ENCODE measurements at regions not wholly inside any gene's neighbourhood (a gene's known extent, or its start where the extent isn't known, plus 50 kb on each side); places are given as distances from the start of the nearest gene placed in this dataset.
"Not testable (repeated sequence)": the region's sequence is repeated elsewhere in the genome, so short reads cannot be mapped to it uniquely, and the experiment has no call there.

DNA sequence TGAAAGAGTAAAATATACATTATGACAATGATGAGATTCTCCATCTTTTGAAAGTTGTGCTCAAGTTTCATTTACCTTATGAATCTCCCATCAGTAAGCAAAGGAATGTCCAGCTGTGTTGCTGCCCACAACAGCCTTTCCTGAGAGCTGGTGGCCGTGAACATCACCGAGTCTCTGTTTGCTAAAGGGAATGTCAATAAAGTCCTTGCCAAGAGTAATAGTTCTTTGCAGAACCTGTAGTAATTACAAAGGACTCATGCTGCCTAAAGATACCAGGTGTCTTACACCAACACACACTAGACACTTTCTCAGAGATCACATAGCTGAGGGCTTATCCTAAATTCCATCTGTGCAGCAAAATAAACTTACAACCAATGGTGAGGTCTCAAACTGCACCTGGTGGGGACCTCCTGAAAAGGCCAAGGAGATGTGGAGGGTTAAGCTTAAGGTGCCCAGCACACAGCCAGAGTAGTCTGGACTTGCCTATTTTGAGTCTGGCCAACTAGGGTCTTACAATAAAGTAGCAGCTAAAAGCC, 111.1 kb upstream of the DAPK1 start:
- no peak for DNase-seq

DNA sequence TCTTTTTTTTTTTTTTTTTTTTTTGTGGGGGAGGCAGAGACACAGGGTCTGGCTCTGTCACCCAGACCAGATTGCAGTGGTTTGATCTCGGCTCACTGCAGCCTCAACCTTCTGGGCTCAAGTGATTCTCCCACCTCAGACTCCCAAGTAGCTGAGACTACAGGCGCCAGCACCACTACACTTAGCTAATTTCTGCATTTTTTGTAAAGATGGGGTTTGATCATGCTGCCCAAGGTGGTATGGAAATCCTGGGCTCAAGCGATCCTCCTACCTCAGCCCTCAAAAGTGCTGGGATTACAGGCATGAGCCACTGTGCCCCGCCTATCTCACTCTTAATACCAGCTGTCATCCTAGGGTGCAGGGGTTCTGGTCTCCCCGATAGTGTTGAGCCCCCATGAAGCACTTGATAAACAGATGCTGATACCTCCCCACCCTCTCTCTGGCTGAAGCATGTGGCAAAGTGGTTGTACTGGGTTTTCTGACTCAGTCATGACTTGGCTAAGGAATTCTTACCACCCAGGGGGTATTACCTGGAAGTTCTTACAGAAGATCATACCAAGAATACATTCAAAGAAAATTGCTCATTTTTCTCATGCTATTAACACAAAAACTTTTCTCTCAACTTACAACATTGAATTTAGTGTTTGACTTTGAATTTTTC, 110.2 kb upstream of the DAPK1 start:
- no peak for DNase-seq

DNA sequence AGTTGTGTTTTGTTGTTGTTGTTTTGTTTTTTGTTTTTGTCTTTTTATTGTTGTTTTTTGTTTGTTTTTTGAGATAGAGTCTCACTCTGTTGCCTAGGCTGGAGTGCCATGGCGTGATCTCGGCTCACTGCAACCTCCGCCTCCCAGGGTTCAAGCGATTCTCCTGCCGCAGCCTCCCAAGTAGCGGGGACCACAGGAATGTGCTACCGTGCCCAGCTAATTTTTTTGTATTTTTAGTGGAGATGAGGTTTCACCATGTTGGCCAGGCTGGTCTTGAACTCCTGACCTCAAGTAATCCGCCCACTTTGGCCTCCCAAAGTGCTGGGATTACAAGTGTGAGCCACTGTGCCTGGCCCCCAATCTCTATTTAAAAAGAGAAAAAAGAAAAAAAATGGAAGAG, 109.0 kb upstream of the DAPK1 start:
- DNase-seq: not testable (repeated sequence)

DNA sequence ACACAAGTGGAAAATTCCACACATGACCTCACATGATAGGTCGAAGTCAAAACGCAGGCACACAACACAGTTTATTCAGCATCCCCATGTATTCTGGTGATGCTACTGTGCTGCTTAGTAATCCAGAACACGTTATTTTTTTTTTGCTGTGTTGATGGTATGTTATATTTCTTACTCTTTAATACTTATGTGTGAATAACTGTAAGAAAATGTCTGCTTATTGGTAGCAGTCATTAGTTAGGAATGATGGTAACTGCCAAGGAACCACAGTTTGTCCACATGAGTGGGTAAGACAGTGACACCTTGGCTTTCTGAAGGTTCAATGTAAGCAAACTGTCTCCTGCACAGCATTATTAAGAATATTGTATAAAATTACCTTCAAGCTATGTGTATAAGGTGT, 107.7 kb upstream of the DAPK1 start:
- no peak for DNase-seq

DNA sequence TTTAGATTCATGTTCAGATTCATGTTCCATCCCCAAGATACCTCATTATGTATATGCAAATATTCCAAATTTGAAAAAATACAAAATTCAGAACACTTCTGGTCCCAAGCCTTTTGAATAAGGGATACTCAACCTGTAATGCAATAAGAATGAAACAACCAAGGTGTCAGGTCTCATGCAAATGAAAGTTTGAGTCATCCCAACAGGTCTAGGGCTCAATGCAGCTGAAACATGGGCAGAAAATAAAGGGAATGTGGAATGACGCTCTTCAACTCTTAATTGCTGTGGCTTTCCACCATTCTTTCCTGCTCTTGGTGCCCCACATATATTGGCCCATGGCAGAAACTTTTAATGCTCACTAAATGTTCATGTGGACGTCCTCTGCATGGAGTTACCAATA, 107.3 kb upstream of the DAPK1 start:
- DNase-seq: no peak

DNA sequence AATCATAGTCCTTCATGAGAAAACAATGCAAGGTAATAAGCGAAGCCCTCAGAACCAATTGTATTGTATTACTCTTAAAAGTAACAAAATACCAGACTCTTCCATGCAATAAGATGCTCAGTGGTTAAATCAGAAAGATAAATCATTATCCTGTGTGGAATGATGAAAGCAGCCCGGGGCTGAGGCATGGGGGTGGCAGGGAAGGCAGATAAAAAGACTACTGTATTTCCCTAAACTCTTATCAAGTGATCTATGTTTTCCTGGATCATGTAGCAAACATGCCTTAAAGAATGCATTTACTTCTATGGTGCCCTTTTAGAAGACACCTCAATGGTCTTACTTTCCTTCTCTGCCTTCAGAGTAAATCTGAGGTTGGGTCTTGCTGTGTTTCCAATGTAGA, 105.6 kb upstream of the DAPK1 start:
- DNase-seq: no peak

DNA sequence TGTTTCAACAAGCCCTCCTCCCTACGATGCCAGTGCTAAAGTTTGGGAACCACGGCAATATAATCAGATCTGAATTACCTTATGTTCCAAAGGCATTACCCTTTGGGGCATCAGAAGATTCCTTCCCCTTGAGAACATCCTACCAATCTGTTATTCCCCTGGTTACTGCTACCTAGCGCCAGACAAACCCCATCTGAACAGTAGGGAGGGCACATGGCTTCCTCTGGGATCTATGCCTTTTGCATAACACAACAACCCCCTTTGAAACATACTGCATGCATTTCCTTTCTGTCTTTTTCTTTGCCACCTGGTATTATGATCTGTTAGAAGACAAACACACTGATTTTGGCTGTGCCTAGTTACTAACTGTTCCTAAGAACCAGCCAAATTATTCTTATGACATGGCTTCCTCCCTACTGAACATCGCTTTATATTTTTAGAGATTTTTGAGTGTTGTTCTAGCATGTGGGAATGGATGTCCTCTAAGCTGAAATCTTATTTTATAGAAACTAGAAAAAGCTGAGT, 103.9 kb upstream of the DAPK1 start:
- DNase-seq: no peak

DNA sequence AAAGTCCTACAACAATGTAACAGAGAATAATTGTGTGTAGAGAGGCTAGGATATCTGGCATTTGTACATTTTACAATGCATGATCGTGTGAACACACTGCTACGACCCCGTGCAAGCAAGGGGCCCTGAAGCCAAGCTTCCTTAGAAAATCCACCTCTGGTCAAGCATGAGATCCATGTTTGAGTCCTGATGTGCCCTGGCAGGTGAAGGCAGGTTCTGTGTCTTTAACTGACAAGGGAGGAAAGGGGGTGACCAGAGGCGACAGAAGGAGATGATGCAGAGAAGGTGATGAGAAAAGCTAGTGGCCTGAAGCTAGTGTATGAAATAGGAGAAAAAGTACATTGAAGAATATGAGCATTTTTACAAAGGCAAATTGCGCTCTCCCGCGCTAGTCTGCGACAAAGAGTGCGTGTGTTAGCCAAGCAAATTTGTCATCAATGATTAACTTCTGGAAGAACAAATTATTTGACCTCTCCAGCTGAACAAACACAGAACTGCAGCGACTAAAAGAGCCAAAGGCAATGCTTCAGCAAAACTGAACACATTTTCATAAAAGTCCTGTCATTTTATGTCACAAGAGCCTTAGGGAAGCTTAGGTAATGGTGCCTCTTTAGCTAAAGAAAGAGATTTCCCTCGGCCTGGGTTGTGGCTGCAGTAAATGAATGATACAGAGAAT, 101.7 kb upstream of the DAPK1 start:
- no peak for DNase-seq

DNA sequence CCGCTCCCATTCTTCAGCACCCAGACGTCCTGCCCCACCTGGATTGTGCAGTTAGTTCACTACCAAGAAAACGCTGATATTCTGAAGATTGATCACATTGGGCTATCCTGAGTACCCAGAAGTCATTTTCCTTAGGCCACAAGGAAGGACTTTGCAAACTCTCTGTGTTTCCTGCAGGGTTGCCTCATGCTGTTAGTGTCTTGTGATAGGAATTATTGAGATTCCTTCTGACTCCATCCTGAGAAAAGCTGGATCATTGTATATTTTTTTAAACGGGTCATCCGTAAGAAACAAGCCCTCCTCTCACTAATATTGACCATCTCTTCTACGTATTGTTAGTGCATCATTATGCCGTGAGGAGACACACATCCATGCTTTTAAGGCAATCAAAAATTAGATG, 96.0 kb upstream of the DAPK1 start:
- DNase-seq: no peak

DNA sequence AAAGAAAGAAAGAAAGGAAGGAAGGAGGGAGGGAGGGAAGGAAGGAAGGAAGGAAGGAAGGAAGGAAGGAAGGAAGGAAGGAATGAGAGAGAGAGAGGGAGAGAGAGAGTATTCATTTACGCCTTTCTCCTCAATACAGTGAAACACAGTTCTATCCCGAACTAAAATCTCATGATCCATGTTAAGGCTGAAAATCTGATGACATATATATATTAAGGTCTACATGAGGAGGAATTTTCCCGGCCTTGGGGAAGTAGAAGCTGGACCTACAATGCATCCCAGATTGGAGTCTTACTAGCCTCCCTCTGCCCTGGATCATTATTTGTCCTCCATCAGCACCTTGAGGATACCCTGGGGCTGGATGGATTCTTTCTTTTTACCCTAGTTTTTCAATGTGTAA, 95.1 kb upstream of the DAPK1 start:
- DNase-seq: no peak

DNA sequence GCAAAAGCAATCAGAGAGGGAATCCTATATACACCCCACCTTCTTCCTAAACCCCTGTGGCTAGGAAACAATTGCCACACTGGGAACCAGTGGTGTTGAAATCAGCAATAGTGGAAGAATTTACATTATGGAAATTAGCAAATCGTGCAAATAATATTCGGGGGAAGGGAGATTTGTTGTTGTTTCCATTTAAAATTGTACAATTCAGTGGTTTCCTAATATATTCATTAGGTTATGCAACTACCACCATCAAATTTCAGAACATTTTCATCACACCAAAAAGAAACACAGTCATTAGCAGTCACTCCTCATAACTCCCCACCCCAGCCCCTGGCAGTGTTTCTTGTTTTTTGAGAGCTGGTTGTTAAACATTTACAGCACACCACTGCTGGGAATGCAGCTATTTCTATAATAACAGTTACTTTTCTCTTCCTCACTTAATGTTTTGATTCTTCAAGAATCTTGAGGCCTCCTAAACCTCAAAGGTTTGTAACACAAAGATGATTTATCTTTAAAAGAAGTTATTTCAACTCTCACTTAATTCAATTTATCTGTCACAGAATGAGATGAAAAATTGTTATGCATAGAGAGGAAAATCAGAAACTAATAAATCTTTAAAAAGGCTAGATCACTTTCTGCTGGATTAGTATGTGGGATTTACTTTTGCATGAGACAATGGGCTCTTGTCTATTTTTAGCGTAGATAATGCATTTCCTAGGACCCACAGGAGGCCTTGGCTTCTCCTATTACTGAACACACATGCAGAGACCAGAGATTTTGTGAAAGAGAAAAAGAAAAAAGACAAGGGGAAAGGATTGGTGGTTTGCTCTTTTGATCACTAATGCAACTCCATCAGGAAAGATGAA, 91.8 kb upstream of the DAPK1 start:
- DNase-seq: no peak

DNA sequence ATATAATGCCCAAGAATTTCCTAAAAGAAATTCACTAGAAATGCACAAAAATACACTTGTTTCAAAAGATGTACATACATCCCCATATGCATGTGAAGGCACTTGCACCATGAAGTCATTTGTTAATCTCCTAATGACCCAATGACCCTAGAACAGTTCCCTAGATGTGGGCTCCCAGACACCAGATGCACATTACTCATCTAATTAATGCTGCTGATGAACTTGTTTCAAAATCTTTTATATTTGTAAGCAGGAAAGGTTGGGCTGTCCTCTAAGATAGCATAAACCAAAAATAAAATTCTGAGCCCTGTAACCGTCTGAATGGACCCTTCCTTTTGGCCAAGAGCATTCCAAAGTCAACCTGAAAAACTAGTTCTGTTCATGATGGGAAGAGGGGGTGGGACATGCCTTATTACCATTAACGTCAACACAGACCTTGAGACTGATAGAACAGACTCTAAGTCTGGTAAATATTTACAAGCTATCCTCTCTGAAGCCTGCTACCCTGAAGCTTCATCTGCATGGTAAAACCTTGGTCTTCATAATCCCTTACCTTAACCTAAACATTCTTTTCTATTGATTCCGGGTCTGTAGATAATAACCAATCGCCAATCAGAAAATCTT, 91.0 kb upstream of the DAPK1 start:
- DNase-seq: no peak

DNA sequence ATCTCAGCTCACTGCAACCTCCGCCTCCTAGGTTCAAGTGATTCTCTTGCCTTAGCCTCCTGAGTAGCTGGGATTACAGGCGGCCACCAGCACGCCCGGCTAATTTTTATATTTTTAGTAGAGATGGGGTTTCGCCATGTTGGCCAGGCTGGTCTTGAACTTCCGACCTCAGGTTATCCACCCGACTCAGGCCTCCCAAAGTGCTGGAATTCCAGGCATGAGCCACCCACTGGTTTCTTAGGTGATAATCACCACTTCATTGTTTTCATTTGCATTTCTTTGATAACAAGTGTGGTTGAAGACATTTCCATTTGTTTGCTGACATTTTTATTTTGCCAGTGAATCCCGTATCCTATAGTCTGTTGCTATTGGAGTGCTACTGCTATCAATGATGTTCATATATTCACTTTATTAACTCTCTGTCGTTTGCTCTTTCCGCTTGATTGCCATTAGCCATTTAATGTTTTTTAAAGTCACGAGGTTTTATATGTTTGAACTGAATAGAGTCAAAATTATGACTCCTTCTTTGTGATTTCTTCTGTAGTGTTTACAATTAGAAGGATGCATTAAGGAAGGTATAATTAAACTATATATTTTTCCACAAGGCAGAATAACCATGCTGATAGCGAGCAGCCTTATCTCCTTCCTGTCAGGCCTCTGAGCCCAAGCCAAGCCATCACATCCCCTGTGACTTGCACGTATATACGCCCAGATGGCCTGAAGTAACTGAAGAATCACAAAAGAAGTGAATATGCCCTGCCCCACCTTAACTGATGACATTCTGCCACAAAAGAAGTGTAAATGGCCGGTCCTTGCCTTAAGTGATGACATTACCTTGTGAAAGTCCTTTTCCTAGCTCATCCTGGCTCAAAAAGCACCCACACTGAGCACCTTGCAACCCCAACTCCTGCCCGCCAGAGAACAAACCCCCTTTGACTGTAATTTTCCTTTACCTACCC, 87.3 kb upstream of the DAPK1 start:
- not testable (repeated sequence) for DNase-seq

DNA sequence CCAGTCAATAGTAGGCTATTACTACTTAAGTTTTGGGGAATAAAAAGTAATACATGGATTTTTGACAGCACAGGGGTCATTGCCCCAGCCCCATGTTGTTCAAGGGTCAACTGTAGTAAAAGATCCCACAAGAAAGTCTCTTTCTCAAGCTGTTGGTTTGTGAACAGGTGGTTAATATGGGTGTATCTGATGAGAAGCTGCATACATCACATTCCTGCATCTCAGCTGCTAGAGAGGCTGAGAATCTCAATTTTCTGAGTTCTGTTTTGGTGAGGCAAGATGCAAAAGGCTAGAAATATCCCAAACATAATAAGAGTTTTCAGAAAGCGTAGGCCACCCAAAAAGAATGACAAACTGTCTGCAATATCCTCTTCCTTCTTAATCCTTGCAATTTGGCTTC, 76.8 kb upstream of the DAPK1 start:
- no peak for DNase-seq

DNA sequence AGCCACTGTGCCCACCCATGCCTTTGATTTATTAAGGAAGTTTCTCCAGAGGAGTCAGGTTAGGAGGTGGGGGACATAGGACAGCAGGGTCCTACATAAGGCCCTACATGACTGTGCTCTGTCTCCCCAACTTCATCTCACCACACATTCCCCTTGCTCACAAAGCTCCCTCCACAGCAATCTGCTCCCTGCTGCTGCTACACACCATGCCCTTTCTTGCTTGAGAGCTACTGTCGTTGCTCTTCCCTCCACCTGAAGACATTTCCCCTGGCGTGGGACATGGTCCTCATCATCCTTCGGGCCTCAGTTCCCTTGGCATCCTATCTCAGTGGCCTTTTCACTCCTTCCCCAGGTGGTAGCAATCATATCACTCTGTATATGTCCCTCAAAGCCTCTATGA, 75.9 kb upstream of the DAPK1 start:
- no peak for DNase-seq

DNA sequence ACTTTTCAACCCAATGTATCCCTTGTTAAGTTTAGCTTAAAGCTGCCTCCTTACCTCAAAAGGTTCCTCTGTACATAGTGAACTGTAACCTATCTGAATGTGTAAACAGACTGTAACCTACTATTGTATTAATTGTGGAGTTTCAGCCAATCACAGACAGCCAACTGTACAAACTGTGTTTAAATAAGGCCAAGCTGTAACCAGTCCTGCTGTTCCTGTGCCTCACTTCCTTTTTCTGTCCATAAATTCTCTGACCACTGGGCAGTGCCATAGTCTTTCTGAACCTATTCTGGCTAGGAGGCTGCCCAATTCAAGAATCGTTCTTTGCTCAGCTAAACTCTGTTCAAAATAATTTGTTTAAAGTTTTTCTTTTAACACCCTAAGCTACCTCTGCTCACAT, 74.7 kb upstream of the DAPK1 start:
- no peak for DNase-seq

DNA sequence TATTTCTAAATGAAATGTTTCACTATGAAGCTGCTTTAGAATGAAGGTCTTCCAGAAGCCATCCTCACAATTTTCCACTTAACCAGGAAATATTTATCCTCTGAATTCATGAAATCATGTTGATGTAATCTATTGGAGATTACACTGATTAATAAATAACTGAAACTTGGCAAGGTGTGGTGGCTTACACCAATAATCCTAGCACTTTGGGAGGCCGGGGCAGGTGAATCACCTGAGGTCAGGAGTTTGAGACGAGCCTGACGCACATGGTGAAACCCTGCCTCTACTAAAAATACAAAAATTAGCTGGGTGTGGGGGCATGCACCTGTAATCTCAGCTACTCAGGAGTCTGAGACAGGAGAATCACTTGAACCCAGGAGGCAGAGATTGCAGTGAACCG, 73.8 kb upstream of the DAPK1 start:
- not testable (repeated sequence) for DNase-seq

DNA sequence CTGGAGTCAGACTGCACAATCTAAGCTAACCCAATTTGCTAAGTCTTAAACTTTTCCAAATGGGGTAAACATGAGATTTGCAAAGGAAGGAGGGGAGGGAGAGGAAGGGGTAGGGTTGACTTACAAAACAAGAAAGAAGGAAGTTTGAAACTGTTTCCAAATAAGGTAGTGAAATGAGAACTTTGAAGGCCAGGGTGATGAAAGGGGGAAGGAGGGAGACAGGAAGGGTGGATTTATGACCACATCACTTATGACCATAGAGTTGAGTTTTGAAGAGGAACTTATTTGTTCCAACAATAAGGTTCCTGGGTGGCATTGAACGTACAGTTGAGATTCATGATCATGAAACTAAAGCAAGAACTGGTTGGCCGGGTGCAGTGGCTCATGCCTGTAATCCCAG, 72.5 kb upstream of the DAPK1 start:
- no peak for DNase-seq

DNA sequence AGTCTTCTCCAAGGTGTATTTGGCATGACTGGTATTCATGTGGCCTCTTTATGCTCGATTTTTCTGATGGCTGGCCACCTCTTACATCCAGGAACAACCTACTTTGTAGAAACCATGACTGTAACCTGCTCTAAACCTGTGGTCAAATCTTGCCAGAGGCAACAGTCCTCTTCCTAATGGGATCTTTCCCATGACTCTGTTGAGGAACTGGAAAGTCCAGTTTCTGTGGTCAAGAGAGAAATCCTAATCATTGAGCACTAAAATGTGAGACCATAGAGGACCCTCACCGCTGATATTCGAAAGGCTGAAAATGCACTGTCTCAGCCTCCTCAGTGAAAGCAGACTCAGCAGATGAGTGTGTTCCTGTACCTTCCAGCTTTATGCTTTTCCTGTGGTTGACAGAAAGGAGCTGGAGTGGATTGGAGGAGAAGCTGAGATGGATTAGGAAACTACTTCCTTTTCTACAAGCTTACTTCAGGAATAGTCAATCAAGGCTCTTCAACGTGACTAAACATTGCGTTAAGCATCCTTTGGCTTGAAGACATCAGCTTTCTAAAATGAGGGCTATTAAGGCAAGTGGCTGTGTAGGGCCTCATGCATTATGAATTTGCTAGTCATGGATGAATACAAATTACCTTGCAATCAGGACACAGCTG, 69.7 kb upstream of the DAPK1 start:
- DNase-seq: no peak

DNA sequence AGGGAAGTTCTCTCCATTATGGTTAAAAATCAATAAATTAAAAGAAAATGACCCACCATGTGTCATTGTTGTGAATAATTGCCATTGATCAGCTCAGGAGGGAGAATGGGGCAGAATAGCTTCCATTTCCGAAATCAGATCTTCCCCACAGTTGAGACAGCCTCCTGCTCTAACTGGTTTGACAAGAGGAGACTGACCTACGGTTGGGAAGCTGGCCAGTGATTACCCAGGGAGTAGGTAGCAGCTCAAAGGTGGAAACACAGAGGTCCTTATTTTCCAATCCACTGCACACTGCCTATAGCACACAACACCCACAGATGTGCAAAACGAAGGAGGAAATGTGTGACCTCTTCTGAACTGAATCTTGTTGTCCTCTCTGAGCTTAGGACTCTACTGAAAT, 69.0 kb upstream of the DAPK1 start:
- DNase-seq: no peak

DNA sequence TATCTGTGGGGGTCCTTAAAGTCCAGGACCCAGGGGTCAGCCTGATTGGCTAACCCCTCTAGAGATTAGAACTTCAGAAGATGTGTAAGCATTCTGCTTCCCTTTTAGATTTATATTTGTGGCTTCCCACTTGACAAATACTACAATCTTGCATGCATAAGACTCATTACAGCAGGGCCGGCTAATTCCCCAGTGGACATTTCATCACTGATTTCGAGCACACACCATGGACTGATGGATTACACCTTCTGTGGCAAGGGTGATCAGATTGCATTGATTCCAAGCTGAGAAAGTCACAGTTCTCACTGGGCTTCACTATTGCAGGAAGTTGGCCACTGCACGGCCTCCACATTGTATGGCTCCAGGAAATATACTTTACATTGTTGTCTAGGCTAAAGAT, 65.8 kb upstream of the DAPK1 start:
- no peak for DNase-seq
